ENCODE measurements at regions not wholly inside any gene's neighbourhood (a gene's known extent, or its start where the extent isn't known, plus 50 kb on each side); places are given as distances from the start of the nearest gene placed in this dataset.
"Not testable (repeated sequence)": the region's sequence is repeated elsewhere in the genome, so short reads cannot be mapped to it uniquely, and the experiment has no call there.

GRCh38 chr5:86442036-86442745 is 175.6 kb upstream of the COX7C start:
- DNase-seq: no peak

GRCh38 chr5:86447362-86447761 is 170.4 kb upstream of the COX7C start:
- no peak for DNase-seq

- no peak for DNase-seq
These were observed 165.5 kb upstream of the COX7C start for GRCh38 chr5:86452251-86452650.

GRCh38 chr5:86460519-86460918 is 157.2 kb upstream of the COX7C start:
- DNase-seq: no peak

- no peak for DNase-seq
These were observed 156.4 kb upstream of the COX7C start for GRCh38 chr5:86461169-86461956.

- no peak for DNase-seq
These were observed 154.4 kb upstream of the COX7C start for GRCh38 chr5:86463339-86463738.

GRCh38 chr5:86465052-86465838 is 152.5 kb upstream of the COX7C start:
- no peak for DNase-seq

GRCh38 chr5:86466721-86467120 is 151.0 kb upstream of the COX7C start:
- DNase-seq: not testable (repeated sequence)

- DNase-seq: no peak
These were observed 135.7 kb upstream of the COX7C start for GRCh38 chr5:86482008-86482407.

- DNase-seq: no peak
These were observed 124.0 kb upstream of the COX7C start for GRCh38 chr5:86493777-86494176.

- DNase-seq: no peak
These were observed 116.8 kb upstream of the COX7C start for GRCh38 chr5:86500947-86501346.

GRCh38 chr5:86507574-86507973 is 110.2 kb upstream of the COX7C start:
- no peak for DNase-seq

GRCh38 chr5:86510330-86510915 is 107.3 kb upstream of the COX7C start:
- not testable (repeated sequence) for DNase-seq

- DNase-seq: no peak
These were observed 94.0 kb upstream of the COX7C start for GRCh38 chr5:86523718-86524117.

GRCh38 chr5:86525622-86526021 is 92.1 kb upstream of the COX7C start:
- DNase-seq: no peak

GRCh38 chr5:86526811-86527348 is 90.9 kb upstream of the COX7C start:
- DNase-seq: no peak

- no peak for DNase-seq
These were observed 85.3 kb upstream of the COX7C start for GRCh38 chr5:86532429-86532828.

- DNase-seq: no peak
These were observed 81.3 kb upstream of the COX7C start for GRCh38 chr5:86536396-86536795.

GRCh38 chr5:86542532-86542931 is 75.2 kb upstream of the COX7C start:
- no peak for DNase-seq

- DNase-seq: no peak
These were observed 71.7 kb upstream of the COX7C start for GRCh38 chr5:86546044-86546443.

GRCh38 chr5:86546582-86546981 is 71.2 kb upstream of the COX7C start:
- DNase-seq: no peak

- DNase-seq: no peak
These were observed 63.1 kb upstream of the COX7C start for GRCh38 chr5:86554638-86555037.
